Progenitor cell of endocrine pancreas (in vitro differentiated cells): ENCODE measurements at regions not wholly inside any gene's neighbourhood (a gene's known extent, or its start where the extent isn't known, plus 50 kb on each side); places are given as distances from the start of the nearest gene placed in this dataset.

ENCODE experiments used
- DNase-seq: peaks from one replicate; pipeline ENCODE4 v3.0.0; 2021; ENCODE audit warnings: low spot score; ENCODE audit not compliant: unreplicated experiment
- H3K27ac Mint-ChIP-seq: 2 replicates; pipeline ENCODE4 v1.8.0; 2021; ENCODE audit warnings: mild to moderate bottlenecking, moderate library complexity, mixed read lengths
- H3K27me3 Mint-ChIP-seq: 2 replicates; pipeline ENCODE4 v1.8.0; 2021; ENCODE audit warnings: mixed read lengths
- H3K36me3 Mint-ChIP-seq: 2 replicates; pipeline ENCODE4 v1.8.0; 2022; ENCODE audit warnings: mixed read lengths; ENCODE audit not compliant: insufficient read depth
- H3K4me1 Mint-ChIP-seq: 2 replicates; pipeline ENCODE4 v1.8.0; 2021; ENCODE audit warnings: low read depth, mixed read lengths
- H3K4me3 Mint-ChIP-seq: 2 replicates; pipeline ENCODE4 v1.8.0; 2021; ENCODE audit warnings: low read depth, mild to moderate bottlenecking, moderate library complexity, mixed read lengths
- H3K9me3 Mint-ChIP-seq: 2 replicates; pipeline ENCODE4 v1.8.0; 2021; ENCODE audit warnings: low read depth, mixed read lengths
- CTCF ChIP-seq: fragments of 200-600 bp; sonication (generic); IDR thresholded peaks from one replicate; pipeline ENCODE4 v1.5.0; 2021; ENCODE audit warnings: antibody characterized with exemption, mild to moderate bottlenecking; ENCODE audit not compliant: unreplicated experiment

GRCh38 chr17:77010667-77011066, 130.1 kb upstream of the SEC14L1 start:
- no peak for DNase-seq
- Mint-ChIP-seq H3K27me3 (peaks cover 11% of the 10 kb centered on the region), H3K4me3 (no peak overlapping the region), H3K36me3 (peaks cover 3% of the 10 kb centered on the region), H3K9me3 (peaks cover 5% of the 10 kb centered on the region), H3K4me1 (no peaks in the 10 kb centered on the region), H3K27ac (no peak overlapping the region)
- TF ChIP-seq CTCF, result no peak

- no peak for DNase-seq
- Mint-ChIP-seq H3K4me3 (no peak overlapping the region), H3K36me3 (peaks cover 3% of the 10 kb centered on the region), H3K27me3 (peaks cover 7% of the 10 kb centered on the region), H3K9me3 (peaks cover 5% of the 10 kb centered on the region), H3K4me1 (no peaks in the 10 kb centered on the region), H3K27ac (no peak overlapping the region)
- TF ChIP-seq CTCF, result peak; percentile 69
Measured at GRCh38 chr17:77011173-77012011, 129.4 kb upstream of the SEC14L1 start.

- Mint-ChIP-seq H3K4me3 (no peak overlapping the region), H3K9me3 (no peaks in the 10 kb centered on the region), H3K27ac (no peak overlapping the region), H3K27me3 (no peaks in the 10 kb centered on the region), H3K4me1 (no peaks in the 10 kb centered on the region), H3K36me3 (no peaks in the 10 kb centered on the region)
- DNase-seq, result no peak
- no peak for TF ChIP-seq CTCF
Measured at GRCh38 chr17:77018504-77018903, 122.3 kb upstream of the SEC14L1 start.

- peaks cover 6% of the 10 kb centered on the region for H3K27me3 Mint-ChIP-seq
- no peak for DNase-seq
- no peaks in the 10 kb centered on the region for H3K4me1 Mint-ChIP-seq
- H3K9me3 Mint-ChIP-seq, result no peaks in the 10 kb centered on the region
- H3K27ac Mint-ChIP-seq, result no peak overlapping the region
- H3K36me3 Mint-ChIP-seq, result no peaks in the 10 kb centered on the region
- no peak overlapping the region for H3K4me3 Mint-ChIP-seq
- TF ChIP-seq CTCF, result no peak
Measured at GRCh38 chr17:77019893-77020379, 120.8 kb upstream of the SEC14L1 start.

GRCh38 chr17:77020973-77021372, 119.8 kb upstream of the SEC14L1 start:
- TF ChIP-seq CTCF, result no peak
- Mint-ChIP-seq H3K36me3 (no peaks in the 10 kb centered on the region), H3K4me1 (no peaks in the 10 kb centered on the region), H3K27ac (no peak overlapping the region), H3K27me3 (peaks cover 6% of the 10 kb centered on the region), H3K9me3 (no peaks in the 10 kb centered on the region), H3K4me3 (no peak overlapping the region)
- no peak for DNase-seq
